ENCODE measurements at regions not wholly inside any gene's neighbourhood (a gene's known extent, or its start where the extent isn't known, plus 50 kb on each side); places are given as distances from the start of the nearest gene placed in this dataset.

DNA sequence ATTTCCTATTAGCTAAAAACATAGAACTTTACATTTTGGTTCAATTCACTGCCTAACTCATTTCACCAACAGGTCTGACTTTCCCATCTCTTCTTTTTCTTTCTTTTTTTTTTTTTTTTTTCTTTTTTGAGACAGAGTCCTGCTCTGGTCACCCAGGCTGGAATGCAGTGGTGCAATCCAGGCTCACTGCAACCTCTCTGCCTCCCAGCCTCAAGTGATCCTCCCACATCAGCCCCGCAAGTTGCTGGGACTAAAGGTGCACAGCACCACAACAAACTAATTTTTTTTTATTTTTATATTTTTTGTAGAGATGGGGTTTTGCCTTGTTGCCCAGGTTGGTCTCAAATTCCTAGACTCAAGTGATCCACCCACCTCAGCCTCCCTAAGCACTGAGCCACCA lies 57.8 kb upstream of the HNRNPA3 start:
- TF ChIP-seq EZH2 (IDR thresholded peaks at IDR 0.05; ENCODE audit: borderline replicate concordance, low read length): no peak
- TF ChIP-seq, protein P1, sequence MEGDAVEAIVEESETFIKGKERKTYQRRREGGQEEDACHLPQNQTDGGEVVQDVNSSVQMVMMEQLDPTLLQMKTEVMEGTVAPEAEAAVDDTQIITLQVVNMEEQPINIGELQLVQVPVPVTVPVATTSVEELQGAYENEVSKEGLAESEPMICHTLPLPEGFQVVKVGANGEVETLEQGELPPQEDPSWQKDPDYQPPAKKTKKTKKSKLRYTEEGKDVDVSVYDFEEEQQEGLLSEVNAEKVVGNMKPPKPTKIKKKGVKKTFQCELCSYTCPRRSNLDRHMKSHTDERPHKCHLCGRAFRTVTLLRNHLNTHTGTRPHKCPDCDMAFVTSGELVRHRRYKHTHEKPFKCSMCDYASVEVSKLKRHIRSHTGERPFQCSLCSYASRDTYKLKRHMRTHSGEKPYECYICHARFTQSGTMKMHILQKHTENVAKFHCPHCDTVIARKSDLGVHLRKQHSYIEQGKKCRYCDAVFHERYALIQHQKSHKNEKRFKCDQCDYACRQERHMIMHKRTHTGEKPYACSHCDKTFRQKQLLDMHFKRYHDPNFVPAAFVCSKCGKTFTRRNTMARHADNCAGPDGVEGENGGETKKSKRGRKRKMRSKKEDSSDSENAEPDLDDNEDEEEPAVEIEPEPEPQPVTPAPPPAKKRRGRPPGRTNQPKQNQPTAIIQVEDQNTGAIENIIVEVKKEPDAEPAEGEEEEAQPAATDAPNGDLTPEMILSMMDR (conservative IDR thresholded peaks at IDR 0.05 in 1 of 2, IDR thresholded peaks at IDR 0.05 in 1 of 2; ENCODE audit: extremely low read depth in 1 of 2, insufficient read depth in 1 of 2, low read depth in 1 of 2, low read length in 2 of 2): no peak
